GM12878 (cell line): ENCODE measurements at regions not wholly inside any gene's neighbourhood (a gene's known extent, or its start where the extent isn't known, plus 50 kb on each side); places are given as distances from the start of the nearest gene placed in this dataset.

Experiments used
- EZH2 ChIP-seq: IDR thresholded peaks from 2 replicates; pipeline ENCODE4 v1.6.1; 2012; ENCODE audit warnings: low read depth, mild to moderate bottlenecking, control low read depth, inconsistent platforms, low read length, borderline replicate concordance; ENCODE audit not compliant: control insufficient read depth
- NFIC ChIP-seq: IDR thresholded peaks from 2 replicates; pipeline ENCODE4 v1.6.1; 2012; ENCODE audit warnings: low read depth, mild to moderate bottlenecking, inconsistent platforms, low read length, moderate library complexity
- NKRF ChIP-seq: fragments of 450-650 bp; conservative IDR thresholded peaks from 2 replicates; pipeline ENCODE4 v1.6.1; 2017; ENCODE audit warnings: mild to moderate bottlenecking, moderate library complexity
- POLR2AphosphoS5 ChIP-seq: IDR thresholded peaks from 2 replicates; pipeline ENCODE4 v1.6.1; 2011; ENCODE audit warnings: mild to moderate bottlenecking, low read length, inconsistent platforms
- REST ChIP-seq: IDR thresholded peaks from 2 replicates; pipeline ENCODE4 v1.6.1; 2012; ENCODE audit warnings: mild to moderate bottlenecking, low read depth, low read length
- TBL1XR1 ChIP-seq: IDR thresholded peaks from 2 replicates; pipeline ENCODE4 v1.6.1; 2012; ENCODE audit warnings: low read depth, low read length, improper control_type of control experiment
- TCF12 ChIP-seq: IDR thresholded peaks from 2 replicates; pipeline ENCODE4 v1.6.1; 2011; ENCODE audit warnings: low read depth, mild to moderate bottlenecking, low read length
- ZBTB11 ChIP-seq: fragments of 450-650 bp; formaldehyde crosslinking; IDR thresholded peaks from 2 replicates; pipeline ENCODE4 v1.5.0; 2022; ENCODE audit warnings: mild to moderate bottlenecking, missing genetic modification characterization
- ZSCAN29 ChIP-seq: fragments of 450-650 bp; IDR thresholded peaks from 2 replicates; pipeline ENCODE4 v1.6.1; 2017; ENCODE audit warnings: mild to moderate bottlenecking, moderate library complexity
- TF ChIP-seq, protein P1 (sequence below), 3 experiments: IDR thresholded peaks in 2 of 3; conservative IDR thresholded peaks in 1 of 3; 2 replicates each; pipeline ENCODE4 v1.5.1; 2011; ENCODE audit warnings: low read depth in 3 of 3, low read length in 3 of 3, mild to moderate bottlenecking in 3 of 3, control low read depth in 2 of 3, moderate library complexity in 2 of 3, inconsistent platforms in 1 of 3, mixed read lengths in 1 of 3; ENCODE audit not compliant: control insufficient read depth in 2 of 3, insufficient read depth in 1 of 3; ENCODE audit errors: extremely low read depth in 1 of 3
- TF ChIP-seq, protein P2 (sequence below): fragments of 450-650 bp; IDR thresholded peaks from 2 replicates; pipeline ENCODE4 v1.6.1; 2016; ENCODE audit warnings: mild to moderate bottlenecking, moderate library complexity, borderline replicate concordance
- TF ChIP-seq, protein P3 (sequence below): IDR thresholded peaks from 2 replicates; pipeline ENCODE4 v1.6.1; 2012; ENCODE audit warnings: low read depth, low read length, improper control_type of control experiment

GRCh38 chr1:118360817-118361216 lies 175.8 kb upstream of the SPAG17 start:
- TF ChIP-seq POLR2AphosphoS5 (no peak), NFIC (no peak), ZBTB11 (CRISPR knock-in tag) (no peak), EZH2 (no peak), ZSCAN29 (no peak), TBL1XR1 (no peak), TCF12 (no peak), REST (no peak), NKRF (no peak)
- TF ChIP-seq, protein P1, sequence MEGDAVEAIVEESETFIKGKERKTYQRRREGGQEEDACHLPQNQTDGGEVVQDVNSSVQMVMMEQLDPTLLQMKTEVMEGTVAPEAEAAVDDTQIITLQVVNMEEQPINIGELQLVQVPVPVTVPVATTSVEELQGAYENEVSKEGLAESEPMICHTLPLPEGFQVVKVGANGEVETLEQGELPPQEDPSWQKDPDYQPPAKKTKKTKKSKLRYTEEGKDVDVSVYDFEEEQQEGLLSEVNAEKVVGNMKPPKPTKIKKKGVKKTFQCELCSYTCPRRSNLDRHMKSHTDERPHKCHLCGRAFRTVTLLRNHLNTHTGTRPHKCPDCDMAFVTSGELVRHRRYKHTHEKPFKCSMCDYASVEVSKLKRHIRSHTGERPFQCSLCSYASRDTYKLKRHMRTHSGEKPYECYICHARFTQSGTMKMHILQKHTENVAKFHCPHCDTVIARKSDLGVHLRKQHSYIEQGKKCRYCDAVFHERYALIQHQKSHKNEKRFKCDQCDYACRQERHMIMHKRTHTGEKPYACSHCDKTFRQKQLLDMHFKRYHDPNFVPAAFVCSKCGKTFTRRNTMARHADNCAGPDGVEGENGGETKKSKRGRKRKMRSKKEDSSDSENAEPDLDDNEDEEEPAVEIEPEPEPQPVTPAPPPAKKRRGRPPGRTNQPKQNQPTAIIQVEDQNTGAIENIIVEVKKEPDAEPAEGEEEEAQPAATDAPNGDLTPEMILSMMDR (IDR thresholded peaks at IDR 0.05 in 2 of 3, conservative IDR thresholded peaks at IDR 0.05 in 1 of 3; ENCODE audit: control insufficient read depth in 2 of 3, extremely low read depth in 1 of 3, insufficient read depth in 1 of 3, low read depth in 3 of 3, low read length in 3 of 3): no peak
- TF ChIP-seq, protein P2, sequence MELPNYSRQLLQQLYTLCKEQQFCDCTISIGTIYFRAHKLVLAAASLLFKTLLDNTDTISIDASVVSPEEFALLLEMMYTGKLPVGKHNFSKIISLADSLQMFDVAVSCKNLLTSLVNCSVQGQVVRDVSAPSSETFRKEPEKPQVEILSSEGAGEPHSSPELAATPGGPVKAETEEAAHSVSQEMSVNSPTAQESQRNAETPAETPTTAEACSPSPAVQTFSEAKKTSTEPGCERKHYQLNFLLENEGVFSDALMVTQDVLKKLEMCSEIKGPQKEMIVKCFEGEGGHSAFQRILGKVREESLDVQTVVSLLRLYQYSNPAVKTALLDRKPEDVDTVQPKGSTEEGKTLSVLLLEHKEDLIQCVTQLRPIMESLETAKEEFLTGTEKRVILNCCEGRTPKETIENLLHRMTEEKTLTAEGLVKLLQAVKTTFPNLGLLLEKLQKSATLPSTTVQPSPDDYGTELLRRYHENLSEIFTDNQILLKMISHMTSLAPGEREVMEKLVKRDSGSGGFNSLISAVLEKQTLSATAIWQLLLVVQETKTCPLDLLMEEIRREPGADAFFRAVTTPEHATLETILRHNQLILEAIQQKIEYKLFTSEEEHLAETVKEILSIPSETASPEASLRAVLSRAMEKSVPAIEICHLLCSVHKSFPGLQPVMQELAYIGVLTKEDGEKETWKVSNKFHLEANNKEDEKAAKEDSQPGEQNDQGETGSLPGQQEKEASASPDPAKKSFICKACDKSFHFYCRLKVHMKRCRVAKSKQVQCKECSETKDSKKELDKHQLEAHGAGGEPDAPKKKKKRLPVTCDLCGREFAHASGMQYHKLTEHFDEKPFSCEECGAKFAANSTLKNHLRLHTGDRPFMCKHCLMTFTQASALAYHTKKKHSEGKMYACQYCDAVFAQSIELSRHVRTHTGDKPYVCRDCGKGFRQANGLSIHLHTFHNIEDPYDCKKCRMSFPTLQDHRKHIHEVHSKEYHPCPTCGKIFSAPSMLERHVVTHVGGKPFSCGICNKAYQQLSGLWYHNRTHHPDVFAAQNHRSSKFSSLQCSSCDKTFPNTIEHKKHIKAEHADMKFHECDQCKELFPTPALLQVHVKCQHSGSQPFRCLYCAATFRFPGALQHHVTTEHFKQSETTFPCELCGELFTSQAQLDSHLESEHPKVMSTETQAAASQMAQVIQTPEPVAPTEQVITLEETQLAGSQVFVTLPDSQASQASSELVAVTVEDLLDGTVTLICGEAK: no peak
- TF ChIP-seq, protein P3, sequence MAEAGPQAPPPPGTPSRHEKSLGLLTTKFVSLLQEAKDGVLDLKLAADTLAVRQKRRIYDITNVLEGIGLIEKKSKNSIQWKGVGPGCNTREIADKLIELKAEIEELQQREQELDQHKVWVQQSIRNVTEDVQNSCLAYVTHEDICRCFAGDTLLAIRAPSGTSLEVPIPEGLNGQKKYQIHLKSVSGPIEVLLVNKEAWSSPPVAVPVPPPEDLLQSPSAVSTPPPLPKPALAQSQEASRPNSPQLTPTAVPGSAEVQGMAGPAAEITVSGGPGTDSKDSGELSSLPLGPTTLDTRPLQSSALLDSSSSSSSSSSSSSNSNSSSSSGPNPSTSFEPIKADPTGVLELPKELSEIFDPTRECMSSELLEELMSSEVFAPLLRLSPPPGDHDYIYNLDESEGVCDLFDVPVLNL: no peak
